ENCODE measurements at regions not wholly inside any gene's neighbourhood (a gene's known extent, or its start where the extent isn't known, plus 50 kb on each side); places are given as distances from the start of the nearest gene placed in this dataset.

GRCh38 chr7:9023675-9024294 is 590.4 kb downstream of the NXPH1 start:
- TF ChIP-seq GATA2 (IDR thresholded peaks at IDR 0.05; ENCODE audit: low read depth, low read length) (peak; percentile 72), GATA3 (IDR thresholded peaks at IDR 0.05; ENCODE audit: low read depth, low read length) (peak; percentile 96)
